Esophagus muscularis mucosa (tissue), 4 donors: ENCODE measurements at regions not wholly inside any gene's neighbourhood (a gene's known extent, or its start where the extent isn't known, plus 50 kb on each side); places are given as distances from the start of the nearest gene placed in this dataset.

Experiments
- DNase-seq: peaks from one replicate; pipeline ENCODE4 v3.0.0-alpha.2; 2017; ENCODE audit errors: extremely low spot score
- H3K27ac ChIP-seq, 4 donors: fragments of 200-600 bp; sonication (generic); replicated peaks in 1 of 4; 1 replicate in 3 of 4; 2 replicates in 1 of 4; pipeline ENCODE4 v1.5.1; 2016 to 2019; ENCODE audit warnings: mild to moderate bottlenecking in 1 of 4
- H3K27me3 ChIP-seq, 4 donors: fragments of 200-600 bp; sonication (generic); one replicate each; pipeline versions ENCODE4 v1.5.1 to v1.6.0; 2016 to 2019
- H3K36me3 ChIP-seq, 4 donors: fragments of 200-600 bp; sonication (generic); one replicate each; pipeline ENCODE4 v1.5.1; 2016 to 2019
- H3K4me1 ChIP-seq, 4 donors: fragments of 200-600 bp; sonication (generic); one replicate each; pipeline ENCODE4 v1.5.1; 2016 to 2019
- H3K4me3 ChIP-seq, 4 donors: fragments of 200-600 bp; sonication (generic); 1 replicate in 2 of 4; 2 replicates in 2 of 4; pipeline ENCODE4 v1.5.1; 2016 to 2019; ENCODE audit warnings: mild to moderate bottlenecking in 4 of 4, moderate library complexity in 1 of 4
- H3K9me3 ChIP-seq, 4 donors: fragments of 200-600 bp; sonication (generic); 1 replicate in 3 of 4; 2 replicates in 1 of 4; pipeline ENCODE4 v1.5.1; 2016 to 2019
- EP300 ChIP-seq: sonication (generic); formaldehyde crosslinking; IDR thresholded peaks from one replicate; pipeline ENCODE4 v1.6.1; 2017; ENCODE audit warnings: antibody characterized with exemption
- POLR2A ChIP-seq: fragments of 450-650 bp; IDR thresholded peaks from one replicate; pipeline ENCODE4 v1.6.1; 2017; ENCODE audit warnings: antibody characterized with exemption, moderate library complexity, mild to moderate bottlenecking, low read depth
- POLR2AphosphoS5 ChIP-seq, 2 donors: sonication (generic); formaldehyde crosslinking; IDR thresholded peaks; one replicate each; pipeline ENCODE4 v1.6.1; 2017; ENCODE audit warnings: antibody characterized with exemption in 2 of 2
- WGBS: methylation state at CpG from one replicate; pipeline ENCODE4 v1.1.5; 2018; 5-methylcytosine and 5-hydroxymethylcytosine counted together
- intact Hi-C: fragments of 100-400 bp; cut with DNase I; formaldehyde crosslinking; loops from one replicate; pipeline ENCODE4 v1.15.1; 2023
- TF ChIP-seq, protein P1 (sequence below), 3 experiments: fragments of 200-600 bp in 2 of 3; fragments of 450-650 bp in 1 of 3; sonication (generic) in 2 of 3; IDR thresholded peaks; one replicate each; pipeline ENCODE4 v1.5.1; 2017 to 2019; ENCODE audit warnings: antibody characterized with exemption in 3 of 3, mild to moderate bottlenecking in 2 of 3, moderate library complexity in 1 of 3

- Histone ChIP-seq H3K27me3 (no peaks in the 10 kb centered on the region), H3K36me3 (no peaks in the 10 kb centered on the region), H3K4me1 (peaks cover 18 to 42% (median 32%) of the 10 kb centered on the region in 4 donors), H3K9me3 (no peaks in the 10 kb centered on the region), H3K4me3 (no peak overlapping the region), H3K27ac (peak overlapping the region in 1 of 4 donors; percentile 6)
- TF ChIP-seq EP300: no peak
- TF ChIP-seq POLR2A: no peak
- TF ChIP-seq, protein P1, sequence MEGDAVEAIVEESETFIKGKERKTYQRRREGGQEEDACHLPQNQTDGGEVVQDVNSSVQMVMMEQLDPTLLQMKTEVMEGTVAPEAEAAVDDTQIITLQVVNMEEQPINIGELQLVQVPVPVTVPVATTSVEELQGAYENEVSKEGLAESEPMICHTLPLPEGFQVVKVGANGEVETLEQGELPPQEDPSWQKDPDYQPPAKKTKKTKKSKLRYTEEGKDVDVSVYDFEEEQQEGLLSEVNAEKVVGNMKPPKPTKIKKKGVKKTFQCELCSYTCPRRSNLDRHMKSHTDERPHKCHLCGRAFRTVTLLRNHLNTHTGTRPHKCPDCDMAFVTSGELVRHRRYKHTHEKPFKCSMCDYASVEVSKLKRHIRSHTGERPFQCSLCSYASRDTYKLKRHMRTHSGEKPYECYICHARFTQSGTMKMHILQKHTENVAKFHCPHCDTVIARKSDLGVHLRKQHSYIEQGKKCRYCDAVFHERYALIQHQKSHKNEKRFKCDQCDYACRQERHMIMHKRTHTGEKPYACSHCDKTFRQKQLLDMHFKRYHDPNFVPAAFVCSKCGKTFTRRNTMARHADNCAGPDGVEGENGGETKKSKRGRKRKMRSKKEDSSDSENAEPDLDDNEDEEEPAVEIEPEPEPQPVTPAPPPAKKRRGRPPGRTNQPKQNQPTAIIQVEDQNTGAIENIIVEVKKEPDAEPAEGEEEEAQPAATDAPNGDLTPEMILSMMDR (IDR thresholded peaks at IDR 0.05): no peak
- no peak for TF ChIP-seq POLR2AphosphoS5 (IDR thresholded peaks at IDR 0.05)
- 42% methylated on average over 3 of the region's 3 CpGs for WGBS
- no peak for DNase-seq
- intact Hi-C loops: loop anchor here (10.0 kb wide), 2 partner anchors 56 to 204 kb away; no protein-coding TSS in a partner anchor
These were observed 105.7 kb downstream of the LURAP1L start for GRCh38 chr9:12880406-12881015.

DNA sequence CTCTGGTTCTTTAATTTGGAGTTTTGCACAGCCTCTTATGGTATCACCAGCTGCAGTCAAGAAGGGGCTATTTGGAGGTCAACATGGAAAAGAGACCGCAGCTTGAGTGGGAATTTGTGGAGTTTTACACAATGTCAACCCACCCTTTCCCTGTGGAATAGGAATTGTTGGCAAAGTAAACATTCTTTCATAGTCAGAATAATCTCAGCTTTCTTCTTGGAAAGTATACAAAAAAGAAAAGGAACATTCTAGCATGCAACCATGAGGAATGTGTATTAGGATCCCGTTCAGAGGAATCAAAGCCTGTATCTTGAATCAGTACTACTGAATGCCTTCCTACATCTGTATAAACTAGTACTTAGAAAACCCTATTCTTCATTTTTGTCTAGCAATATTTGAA lies 107.6 kb downstream of the LURAP1L start:
- Histone ChIP-seq H3K27ac (peak overlapping the region; percentile 46 to 71 (median 58)), H3K36me3 (no peaks in the 10 kb centered on the region), H3K4me3 (peak overlapping the region in 1 of 4 donors; percentile 25), H3K4me1 (peaks cover 18 to 42% (median 32%) of the 10 kb centered on the region in 4 donors), H3K9me3 (no peaks in the 10 kb centered on the region), H3K27me3 (no peaks in the 10 kb centered on the region)
- intact Hi-C loops: loop anchor here (2.0 to 10.0 kb wide), 4 partner anchors 58 to 202 kb away; partner anchors contain the start of gene LURAP1L
- TF ChIP-seq POLR2A (no peak), EP300 (no peak), POLR2AphosphoS5 (IDR thresholded peaks at IDR 0.05) (peak in 1 of 2 donors; percentile 29)
- TF ChIP-seq, protein P1 (IDR thresholded peaks at IDR 0.05): no peak
- WGBS: 16% methylated on average over 2 of the region's 2 CpGs
- DNase-seq: no peak

GRCh38 chr9:12884736-12885395 lies 110.0 kb downstream of the LURAP1L start:
- intact Hi-C loops: loop anchor here (10.0 kb wide), 2 partner anchors 60 to 200 kb away; no protein-coding TSS in a partner anchor
- peaks cover 18 to 40% (median 30%) of the 10 kb centered on the region in 4 donors for H3K4me1 ChIP-seq
- H3K27ac ChIP-seq: no peak overlapping the region
- H3K27me3 ChIP-seq: no peaks in the 10 kb centered on the region
- H3K9me3 ChIP-seq: no peaks in the 10 kb centered on the region
- WGBS: 67% methylated on average over 4 of the region's 4 CpGs
- no peak overlapping the region for H3K4me3 ChIP-seq
- no peaks in the 10 kb centered on the region for H3K36me3 ChIP-seq
- no peak for DNase-seq
- TF ChIP-seq EP300 (no peak), POLR2AphosphoS5 (IDR thresholded peaks at IDR 0.05) (no peak)
- TF ChIP-seq, protein P1 (IDR thresholded peaks at IDR 0.05): peak; percentile 57 to 64 (median 63)

DNA sequence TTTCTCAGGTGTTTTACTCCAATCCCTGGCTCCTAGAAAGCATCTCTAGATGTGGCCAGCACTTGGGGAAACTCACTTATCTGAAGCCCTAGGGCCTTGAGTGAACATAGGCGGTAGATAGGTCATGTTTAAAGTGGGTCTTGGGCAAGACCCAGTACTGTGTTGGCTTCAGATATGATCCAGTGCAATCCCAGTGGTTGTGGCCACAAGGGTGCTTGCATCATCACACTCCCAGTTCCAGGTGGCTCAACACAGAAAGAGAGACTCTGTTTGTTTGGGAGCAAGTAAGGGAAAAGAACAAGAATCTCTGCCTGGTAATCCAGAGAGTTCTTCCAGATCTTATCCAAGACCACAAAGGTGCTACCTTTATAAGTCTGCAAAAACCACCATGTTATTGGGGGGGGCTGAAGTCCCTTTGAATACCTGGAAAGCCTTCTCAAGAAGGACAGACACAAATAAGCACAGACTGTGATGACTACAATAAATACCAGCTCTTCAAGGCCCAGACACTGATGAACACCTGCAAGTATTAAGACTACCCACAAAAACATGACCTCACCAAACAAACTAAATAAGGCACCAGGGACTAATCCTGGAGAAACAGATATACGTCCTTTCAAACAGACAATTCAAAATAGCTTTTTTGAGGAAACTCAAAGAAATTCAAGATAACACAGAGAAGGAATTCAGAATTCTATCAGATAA lies 114.7 kb downstream of the LURAP1L start:
- H3K9me3 ChIP-seq: peaks cover 0 to 6% (median 0%) of the 10 kb centered on the region in 4 donors
- peaks cover 0 to 5% (median 0%) of the 10 kb centered on the region in 4 donors for H3K4me1 ChIP-seq
- H3K4me3 ChIP-seq: no peak overlapping the region
- 83% methylated on average over 1 of the region's 2 CpGs for WGBS
- no peaks in the 10 kb centered on the region for H3K27me3 ChIP-seq
- TF ChIP-seq, protein P1 (IDR thresholded peaks at IDR 0.05): no peak
- TF ChIP-seq EP300 (no peak), POLR2AphosphoS5 (IDR thresholded peaks at IDR 0.05) (no peak), POLR2A (no peak)
- H3K36me3 ChIP-seq: no peaks in the 10 kb centered on the region
- DNase-seq: no peak
- no peak overlapping the region for H3K27ac ChIP-seq
- intact Hi-C loops: loop anchor here (10.0 kb wide), 2 partner anchors 65 to 195 kb away; no protein-coding TSS in a partner anchor
